HL-60 (cell line): ENCODE measurements at regions not wholly inside any gene's neighbourhood (a gene's known extent, or its start where the extent isn't known, plus 50 kb on each side); places are given as distances from the start of the nearest gene placed in this dataset.

ENCODE experiments used
- DNase-seq, 2 experiments: peaks; one replicate each; pipeline ENCODE4 v3.0.0-alpha.2; 2010 to 2020; ENCODE audit warnings: low read depth in 1 of 2, low spot score in 1 of 2
- H3K27ac ChIP-seq: fragments of 250-450 bp; sonication (Bioruptor Pico); replicated peaks from 2 replicates; pipeline ENCODE4 v1.5.1; 2020; ENCODE audit warnings: mild to moderate bottlenecking, moderate library complexity
- H3K27me3 ChIP-seq: fragments of 250-450 bp; sonication (Bioruptor Pico); 2 replicates; pipeline ENCODE4 v1.5.1; 2021; ENCODE audit warnings: mild to moderate bottlenecking, moderate library complexity; ENCODE audit not compliant: insufficient read depth, poor library complexity, severe bottlenecking
- H3K4me3 ChIP-seq: replicated peaks from 2 replicates; pipeline ENCODE4 v1.5.1; 2011; ENCODE audit warnings: mild to moderate bottlenecking, control low read depth, low read length; ENCODE audit not compliant: insufficient read depth
- CTCF ChIP-seq: IDR thresholded peaks from one replicate; pipeline ENCODE4 v1.5.1; 2011; ENCODE audit warnings: low read length, control low read depth, inconsistent platforms; ENCODE audit not compliant: insufficient read depth
- GABPA ChIP-seq: IDR thresholded peaks from 2 replicates; pipeline ENCODE4 v1.6.1; 2012; ENCODE audit warnings: low read depth
- POLR2AphosphoS5 ChIP-seq: IDR thresholded peaks from 2 replicates; pipeline ENCODE4 v1.6.1; 2012; ENCODE audit warnings: low read depth
- REST ChIP-seq: IDR thresholded peaks from 2 replicates; pipeline ENCODE4 v1.6.1; 2012; ENCODE audit warnings: low read depth; ENCODE audit not compliant: insufficient replicate concordance
- SPI1 ChIP-seq: IDR thresholded peaks from 2 replicates; pipeline ENCODE4 v1.6.1; 2012; ENCODE audit warnings: low read depth, mild to moderate bottlenecking, borderline replicate concordance

- Histone ChIP-seq H3K27me3 (no peaks in the 10 kb centered on the region), H3K27ac (no peak overlapping the region), H3K4me3 (no peak overlapping the region)
- TF ChIP-seq CTCF (no peak), POLR2AphosphoS5 (no peak), GABPA (no peak), SPI1 (no peak), REST (no peak)
- no peak for DNase-seq
These were observed 618.7 kb upstream of the BRINP3 start for GRCh38 chr1:191096405-191096804.

- TF ChIP-seq REST (no peak), CTCF (no peak), SPI1 (no peak), GABPA (no peak), POLR2AphosphoS5 (no peak)
- no peaks in the 10 kb centered on the region for H3K27me3 ChIP-seq
- no peak for DNase-seq
- no peak overlapping the region for H3K4me3 ChIP-seq
- H3K27ac ChIP-seq = no peak overlapping the region
These were observed 622.0 kb upstream of the BRINP3 start for GRCh38 chr1:191099696-191100095.

GRCh38 chr1:191101960-191102359 is 624.3 kb upstream of the BRINP3 start:
- no peak overlapping the region for H3K27ac ChIP-seq
- H3K27me3 ChIP-seq = no peaks in the 10 kb centered on the region
- TF ChIP-seq CTCF (no peak), REST (no peak), GABPA (no peak), POLR2AphosphoS5 (no peak), SPI1 (no peak)
- H3K4me3 ChIP-seq = no peak overlapping the region
- DNase-seq = no peak
